CD4-positive, alpha-beta T cell treated with Interleukin-15 for 4 hours (primary cell): ENCODE measurements at regions not wholly inside any gene's neighbourhood (a gene's known extent, or its start where the extent isn't known, plus 50 kb on each side); places are given as distances from the start of the nearest gene placed in this dataset.

Experiments used
- DNase-seq: peaks from one replicate; pipeline ENCODE4 v3.0.0-alpha.2; 2020; ENCODE audit warnings: low spot score

DNA sequence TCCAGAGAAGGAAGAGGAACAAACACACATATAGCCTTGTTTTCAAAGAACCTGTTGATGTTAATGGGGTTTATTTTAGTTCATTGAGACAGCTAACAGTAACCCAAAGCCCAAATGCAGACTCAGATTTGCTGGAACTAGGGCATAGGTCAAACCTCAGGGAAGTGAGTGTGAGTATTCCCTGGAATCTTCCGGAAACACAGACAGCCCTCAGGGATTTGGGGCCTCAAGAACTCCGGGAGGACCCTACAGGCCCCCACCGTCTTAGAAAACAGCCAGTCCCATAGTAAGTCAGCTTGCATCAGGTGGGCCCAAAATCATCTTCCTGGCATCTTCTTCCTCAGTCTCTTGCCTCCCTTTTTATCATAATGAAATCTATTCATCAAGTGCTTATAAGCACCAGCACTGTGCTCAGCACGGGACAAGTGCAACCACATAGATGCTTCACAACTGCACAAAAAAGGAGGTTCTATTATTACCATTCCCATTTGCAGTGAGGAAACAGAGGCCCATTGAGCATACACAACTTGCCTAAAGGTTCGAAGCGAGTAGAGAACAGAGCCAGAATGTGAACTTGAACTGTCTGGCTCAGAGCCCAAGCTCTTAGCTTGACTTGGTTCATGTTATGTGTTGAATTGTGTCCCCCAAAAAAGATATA lies 50.2 kb upstream of the BCL11A start:
- no peak for DNase-seq

GRCh38 chr2:60604486-60605064 lies 51.1 kb upstream of the BCL11A start:
- no peak for DNase-seq

DNA sequence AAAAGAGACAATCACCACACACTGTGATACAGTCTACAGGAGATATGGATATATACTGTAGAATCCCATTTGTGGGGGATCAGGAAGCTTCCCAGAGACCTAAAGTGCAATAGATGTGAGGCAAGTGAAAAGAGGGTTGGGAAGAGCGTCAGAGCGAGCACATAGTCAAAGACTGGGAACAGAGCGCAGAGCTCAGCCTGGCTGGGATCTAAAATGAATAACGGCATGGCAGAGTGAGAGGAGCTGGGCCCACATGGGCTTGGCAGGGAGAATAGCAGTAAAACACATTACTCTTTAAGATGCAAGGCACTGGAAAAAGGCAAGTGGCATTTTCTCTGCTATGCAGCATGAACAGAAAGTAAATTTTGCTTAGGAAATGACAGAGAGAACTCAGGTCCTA lies 52.4 kb upstream of the BCL11A start:
- DNase-seq, result no peak

- no peak for DNase-seq
Observed at GRCh38 chr2:60608679-60609078, 55.2 kb upstream of the BCL11A start.

DNA sequence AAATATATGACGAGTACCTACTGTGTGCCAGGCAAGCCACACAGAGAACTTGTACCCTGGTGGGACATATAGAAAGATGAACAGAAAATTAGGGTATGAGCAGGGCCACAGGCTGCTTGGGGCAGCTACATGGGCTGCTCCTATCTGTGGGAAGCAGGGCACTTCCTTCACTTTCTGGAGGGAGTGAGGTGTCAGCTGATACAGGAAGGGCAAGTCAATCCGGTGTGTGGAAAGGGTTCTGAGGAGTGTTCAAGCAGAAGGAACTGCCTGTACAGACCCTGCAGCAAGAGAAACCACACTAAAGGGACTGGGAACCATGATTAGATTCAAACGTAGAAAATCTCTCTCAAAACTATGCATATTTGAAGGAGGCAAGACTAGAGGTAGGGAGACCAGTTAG lies 58.6 kb upstream of the BCL11A start:
- DNase-seq, result no peak

GRCh38 chr2:60614319-60614718 lies 60.9 kb upstream of the BCL11A start:
- DNase-seq, result no peak

DNA sequence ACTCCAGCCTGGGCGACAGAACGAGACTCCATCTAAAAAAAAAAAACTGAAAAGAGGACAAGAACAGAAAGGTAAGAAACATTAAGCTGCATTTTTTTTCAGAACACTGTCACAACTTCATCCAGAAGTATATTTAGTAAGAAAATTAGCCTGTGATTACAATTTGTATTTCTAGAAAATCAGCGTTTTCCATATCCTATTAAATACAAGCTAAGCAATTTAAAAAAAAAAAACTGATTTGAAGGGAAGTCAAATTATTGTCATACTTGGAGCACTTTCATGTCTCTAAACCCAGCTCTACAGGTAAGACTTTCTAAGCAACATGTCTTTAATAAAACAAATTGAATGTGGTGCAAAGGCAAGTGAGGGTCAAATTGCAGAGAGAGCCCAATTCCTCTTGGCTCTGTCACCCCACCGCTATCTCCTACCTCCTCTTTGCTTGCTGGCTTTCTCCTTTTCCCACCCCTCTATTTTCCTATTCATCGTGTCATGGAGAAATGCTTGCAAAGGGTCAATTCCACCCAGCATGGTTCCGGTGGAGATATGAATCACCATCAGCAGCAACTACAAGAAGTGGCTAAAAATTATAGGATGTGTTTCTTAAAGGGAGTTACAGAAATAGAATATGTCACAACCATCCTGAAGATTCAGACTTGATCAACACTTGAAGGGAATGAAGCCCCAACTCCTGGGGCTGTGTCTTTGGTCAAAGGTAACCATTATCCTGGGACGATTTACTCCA lies 68.4 kb upstream of the BCL11A start:
- no peak for DNase-seq

- DNase-seq, result no peak
Observed at GRCh38 chr2:60623040-60623439, 69.6 kb upstream of the BCL11A start.

- DNase-seq, result no peak
Observed at GRCh38 chr2:60627412-60627811, 74.0 kb upstream of the BCL11A start.

DNA sequence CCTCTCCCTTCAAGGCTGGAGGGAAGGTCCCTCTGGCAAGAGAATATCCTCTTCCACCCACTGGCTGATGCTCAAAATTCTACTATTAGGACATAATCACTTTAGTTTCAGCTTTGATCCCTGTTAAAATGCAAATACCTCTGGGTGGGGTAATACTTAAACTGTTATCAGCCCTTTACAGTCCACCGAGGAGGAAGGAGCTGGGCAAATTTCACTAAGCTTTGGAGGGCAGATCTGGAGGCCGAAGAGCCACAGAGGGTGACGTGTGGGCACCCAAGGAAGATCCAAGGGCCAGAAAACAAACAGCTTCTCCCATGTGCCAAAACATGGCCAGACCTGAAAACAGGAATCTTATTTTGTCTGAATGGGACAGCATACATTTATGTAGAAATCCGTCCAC lies 74.6 kb upstream of the BCL11A start:
- DNase-seq, result no peak

DNA sequence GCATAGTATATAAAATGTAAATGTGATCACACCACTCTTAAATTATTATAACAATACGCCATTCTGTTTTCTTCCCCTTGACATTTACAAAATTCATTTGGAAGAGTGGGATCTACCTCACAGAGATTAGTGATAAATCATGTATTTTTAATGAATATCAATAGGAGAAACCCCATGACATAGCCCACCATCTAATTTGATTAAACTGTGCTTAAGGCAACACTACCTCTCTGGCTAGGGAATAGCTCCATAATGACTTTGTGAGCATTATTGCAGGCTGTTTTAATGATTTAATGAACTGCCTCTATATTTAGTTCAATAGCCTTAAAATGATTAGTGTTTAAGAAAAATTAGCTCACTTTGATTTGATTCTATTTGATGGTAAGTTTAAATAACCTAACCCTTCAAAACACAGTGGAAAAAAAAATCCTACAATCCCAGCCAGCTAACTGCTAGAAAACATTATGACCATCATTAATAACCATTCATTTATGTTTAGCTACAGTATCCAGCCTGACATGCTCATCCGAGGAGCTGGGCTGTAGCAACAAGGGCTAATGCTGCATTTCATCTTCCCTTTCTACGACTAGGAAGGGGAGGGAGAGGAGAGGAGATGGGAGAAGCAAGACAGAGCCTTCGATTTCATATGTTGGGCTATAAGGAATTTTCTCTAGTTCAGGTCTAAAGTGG lies 75.3 kb upstream of the BCL11A start:
- no peak for DNase-seq

GRCh38 chr2:60629305-60629662 lies 75.8 kb upstream of the BCL11A start:
- DNase-seq, result no peak

GRCh38 chr2:60629801-60630385 lies 76.4 kb upstream of the BCL11A start:
- DNase-seq, result no peak

DNA sequence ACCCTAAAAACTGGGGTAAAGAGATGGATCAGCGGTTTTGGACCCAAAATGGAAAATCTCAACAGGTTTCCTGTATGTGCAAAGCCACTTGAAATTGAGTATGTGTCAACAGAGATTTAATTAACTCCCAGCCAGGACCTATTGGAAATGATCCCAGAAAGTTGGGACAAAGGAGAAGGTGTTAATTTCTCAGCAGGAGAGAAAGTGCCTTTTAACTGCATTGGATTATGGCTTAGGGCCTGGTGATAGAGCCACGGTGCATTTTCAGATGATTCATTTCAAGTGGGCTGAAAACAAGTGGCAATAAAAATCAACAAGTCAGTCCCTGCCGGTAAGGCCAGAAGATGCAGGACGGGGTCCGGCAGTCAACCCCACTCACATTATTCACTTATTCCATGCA lies 80.2 kb upstream of the BCL11A start:
- no peak for DNase-seq

GRCh38 chr2:60634438-60634837 lies 81.0 kb upstream of the BCL11A start:
- DNase-seq, result no peak

GRCh38 chr2:60641811-60642788 lies 88.6 kb upstream of the BCL11A start:
- DNase-seq, result peak; percentile 32

DNA sequence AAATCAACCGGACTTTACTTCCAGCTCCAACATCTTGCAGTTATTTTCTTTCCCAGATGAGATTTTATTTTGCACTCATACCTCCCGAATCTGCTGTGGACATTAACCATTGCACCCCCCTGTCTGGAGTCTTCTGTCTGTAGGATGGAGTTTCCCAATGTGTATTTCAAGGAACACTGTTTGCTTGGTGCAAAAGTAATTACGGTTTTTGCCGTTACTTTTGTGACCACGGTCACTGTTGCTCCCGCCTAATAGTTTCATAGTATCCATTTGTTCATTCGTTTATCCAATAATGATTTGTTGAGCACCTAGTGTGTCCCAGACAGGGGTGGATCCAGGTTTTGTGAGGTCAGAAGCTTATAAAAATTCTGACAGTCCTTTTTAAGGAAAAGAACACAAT lies 90.3 kb upstream of the BCL11A start:
- no peak for DNase-seq

GRCh38 chr2:60644951-60645350 lies 91.5 kb upstream of the BCL11A start:
- no peak for DNase-seq

GRCh38 chr2:60648191-60648590 lies 94.7 kb upstream of the BCL11A start:
- DNase-seq, result no peak

DNA sequence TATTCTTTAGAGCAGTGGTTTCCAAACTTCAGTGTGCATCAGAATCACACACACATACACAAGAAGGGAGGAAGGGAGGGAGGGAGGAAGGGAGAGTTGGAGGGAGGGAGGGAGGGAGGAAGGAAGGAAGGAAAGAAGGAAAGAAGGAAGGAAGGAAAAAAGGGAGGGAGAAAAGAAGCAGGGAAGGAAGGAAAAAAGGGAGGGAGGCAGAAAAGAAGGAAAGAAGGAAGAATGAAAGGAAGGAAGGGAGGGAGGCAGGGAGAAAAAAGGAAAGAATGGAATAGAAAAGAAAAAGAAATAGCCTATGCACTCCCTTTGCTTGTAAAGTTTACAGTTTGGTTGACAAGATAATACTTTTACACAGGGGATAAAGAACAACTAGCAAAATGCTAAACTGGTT lies 96.3 kb upstream of the BCL11A start:
- DNase-seq, result no peak

- DNase-seq, result no peak
Observed at GRCh38 chr2:60652832-60653340, 99.4 kb upstream of the BCL11A start.
